OCI-LY7 (cell line): ENCODE measurements at regions not wholly inside any gene's neighbourhood (a gene's known extent, or its start where the extent isn't known, plus 50 kb on each side); places are given as distances from the start of the nearest gene placed in this dataset.

ENCODE experiments used
- BruUV-seq: library from RNA; stranded (reverse); fragments of 400-500 nt; replicated peaks from 2 replicates; lab custom pipeline; 2021; lab: Mats Ljungman, UMichigan
- CTCF ChIA-PET: fragments of 300-600 bp; sonication (Branson Sonifier 250); formaldehyde crosslinking; loops from one replicate; lab custom pipeline; 2022; ENCODE audit warnings: antibody characterized with exemption; ENCODE audit not compliant: unreplicated experiment; lab: Charles Lee
- POLR2A ChIA-PET: fragments of 300-600 bp; sonication (Branson Sonifier 250); formaldehyde crosslinking; loops from one replicate; lab custom pipeline; 2022; ENCODE audit warnings: antibody characterized with exemption; lab: Charles Lee
- DNase-seq: peaks from one replicate; pipeline ENCODE4 v3.0.0-alpha.2; 2015; ENCODE audit warnings: low spot score
- H2AFZ ChIP-seq: fragments of 200-600 bp; sonication (generic), shearing (Covaris generic); 2 replicates; pipeline ENCODE4 v1.6.1; 2014; ENCODE audit warnings: mild to moderate bottlenecking, antibody characterized with exemption, low read length, moderate library complexity
- H3K27ac ChIP-seq: fragments of 200-600 bp; sonication (generic); 2 replicates; pipeline ENCODE4 v1.5.1; 2014; ENCODE audit warnings: mixed run types, low read depth, mild to moderate bottlenecking, moderate library complexity, low read length, inconsistent platforms; ENCODE audit not compliant: poor library complexity, severe bottlenecking
- H3K36me3 ChIP-seq: fragments of 200-600 bp; sonication (generic); 2 replicates; pipeline ENCODE4 v1.6.1; 2014; ENCODE audit warnings: mild to moderate bottlenecking, antibody characterized with exemption, low read length, moderate library complexity, mixed read lengths; ENCODE audit not compliant: insufficient read depth
- H3K4me1 ChIP-seq: fragments of 200-600 bp; sonication (generic); 2 replicates; pipeline ENCODE4 v1.5.1; 2014; ENCODE audit warnings: mild to moderate bottlenecking, low read length; ENCODE audit not compliant: insufficient read depth, poor library complexity, severe bottlenecking
- H3K4me2 ChIP-seq: fragments of 200-600 bp; sonication (generic); 2 replicates; pipeline ENCODE4 v1.6.1; 2014; ENCODE audit warnings: mild to moderate bottlenecking, low read length
- H3K4me3 ChIP-seq: fragments of 200-600 bp; sonication (generic); 2 replicates; pipeline ENCODE4 v1.5.1; 2014; ENCODE audit warnings: mild to moderate bottlenecking, low read depth, low read length; ENCODE audit not compliant: poor library complexity, severe bottlenecking
- H3K79me2 ChIP-seq: fragments of 200-600 bp; sonication (generic); 2 replicates; pipeline ENCODE4 v1.6.1; 2016; ENCODE audit warnings: low read depth, mild to moderate bottlenecking, low read length, moderate library complexity, mixed read lengths; ENCODE audit not compliant: insufficient read depth
- H3K9me2 ChIP-seq: fragments of 200-600 bp; sonication (generic); 2 replicates; pipeline ENCODE4 v1.6.1; 2016; ENCODE audit warnings: mild to moderate bottlenecking, low read length, mixed read lengths; ENCODE audit not compliant: insufficient read depth
- H3K9me3 ChIP-seq: fragments of 200-600 bp; sonication (generic); 2 replicates; pipeline ENCODE4 v1.6.1; 2014; ENCODE audit warnings: mild to moderate bottlenecking, mixed run types, low read length, mixed read lengths
- H4K20me1 ChIP-seq: fragments of 200-600 bp; sonication (generic); 2 replicates; pipeline ENCODE4 v1.6.1; 2014; ENCODE audit warnings: mild to moderate bottlenecking, antibody characterized with exemption, low read length, moderate library complexity, mixed read lengths; ENCODE audit not compliant: insufficient read depth
- CTCF ChIP-seq: fragments of 200-600 bp; sonication (generic); conservative IDR thresholded peaks from 2 replicates; pipeline ENCODE4 v1.5.1; 2014; ENCODE audit warnings: mild to moderate bottlenecking, antibody characterized with exemption, low read length, moderate library complexity, mixed read lengths
- EZH2phosphoT487 ChIP-seq: fragments of 200-600 bp; sonication (generic); IDR thresholded peaks from 2 replicates; pipeline ENCODE4 v1.6.1; 2018; ENCODE audit warnings: low read depth, borderline replicate concordance, mild to moderate bottlenecking, mixed run types, antibody characterized with exemption, low read length, moderate library complexity, mixed read lengths
- intact Hi-C: fragments of 100-400 bp; cut with micrococcal nuclease; formaldehyde crosslinking; loops from one replicate; pipeline ENCODE4 v1.10.0; 2022; ENCODE audit not compliant: unreplicated experiment

- Histone ChIP-seq H3K4me3 (no peak overlapping the region), H3K9me3 (no peaks in the 10 kb centered on the region), H3K79me2 (no peaks in the 10 kb centered on the region), H3K9me2 (no peaks in the 10 kb centered on the region), H3K27ac (no peak overlapping the region), H3K4me2 (no peak overlapping the region), H3K4me1 (no peaks in the 10 kb centered on the region), H4K20me1 (no peaks in the 10 kb centered on the region), H2AFZ (no peak overlapping the region), H3K36me3 (no peaks in the 10 kb centered on the region)
- ChIA-PET POLR2A (interaction anchor here (1.4 kb wide), 1 partner anchor 25 kb away, joined by 4 read pairs; no protein-coding TSS in a partner anchor), CTCF (no interaction called here)
- intact Hi-C loops, result no loop called here
- no peak for DNase-seq
- BruUV-seq, result no TSS peak
- TF ChIP-seq CTCF (no peak), EZH2phosphoT487 (no peak)
These were observed 122.3 kb downstream of the RHOU start for GRCh38 chr1:228857611-228858010.

GRCh38 chr1:228860911-228861831 lies 125.9 kb downstream of the RHOU start:
- DNase-seq, result no peak
- no peaks in the 10 kb centered on the region for H3K79me2 ChIP-seq
- H2AFZ ChIP-seq, result no peak overlapping the region
- H3K4me2 ChIP-seq, result no peak overlapping the region
- H3K9me3 ChIP-seq, result no peaks in the 10 kb centered on the region
- no peak overlapping the region for H3K4me3 ChIP-seq
- intact Hi-C loops, result no loop called here
- no peaks in the 10 kb centered on the region for H3K9me2 ChIP-seq
- no peaks in the 10 kb centered on the region for H3K36me3 ChIP-seq
- CTCF ChIA-PET, result no interaction called here
- H3K27ac ChIP-seq, result no peak overlapping the region
- peaks cover 5% of the 10 kb centered on the region for H3K4me1 ChIP-seq
- POLR2A ChIA-PET, result no interaction called here
- no TSS peak for BruUV-seq
- TF ChIP-seq EZH2phosphoT487 (no peak), CTCF (no peak)
- H4K20me1 ChIP-seq, result no peaks in the 10 kb centered on the region

GRCh38 chr1:228861832-228862180 lies 126.5 kb downstream of the RHOU start:
- CTCF ChIA-PET, result no interaction called here
- no peak for DNase-seq
- H3K9me2 ChIP-seq, result no peaks in the 10 kb centered on the region
- H3K36me3 ChIP-seq, result no peaks in the 10 kb centered on the region
- no peak overlapping the region for H2AFZ ChIP-seq
- no peak overlapping the region for H3K4me3 ChIP-seq
- BruUV-seq, result no TSS peak
- H4K20me1 ChIP-seq, result no peaks in the 10 kb centered on the region
- no peak overlapping the region for H3K27ac ChIP-seq
- POLR2A ChIA-PET, result no interaction called here
- no peak overlapping the region for H3K4me2 ChIP-seq
- no peaks in the 10 kb centered on the region for H3K79me2 ChIP-seq
- intact Hi-C loops, result no loop called here
- peaks cover 5% of the 10 kb centered on the region for H3K4me1 ChIP-seq
- TF ChIP-seq EZH2phosphoT487 (no peak), CTCF (no peak)
- no peaks in the 10 kb centered on the region for H3K9me3 ChIP-seq
